HCT116 (cell line): ENCODE measurements at regions not wholly inside any gene's neighbourhood (a gene's known extent, or its start where the extent isn't known, plus 50 kb on each side); places are given as distances from the start of the nearest gene placed in this dataset.

ENCODE experiments used
- CTCF ChIP-seq, 3 experiments: fragments of 200-600 bp in 1 of 3; sonication (generic) in 1 of 3; IDR thresholded peaks in 2 of 3; conservative IDR thresholded peaks in 1 of 3; 2 replicates each; pipeline ENCODE4 v1.5.1; 2012 to 2017; ENCODE audit warnings: low read depth in 2 of 3, low read length in 2 of 3, antibody characterized with exemption in 1 of 3, borderline replicate concordance in 1 of 3, control low read depth in 1 of 3, mild to moderate bottlenecking in 1 of 3, mixed read lengths in 1 of 3, mixed run types in 1 of 3, moderate library complexity in 1 of 3; ENCODE audit not compliant: insufficient read depth in 1 of 3
- EZH2 ChIP-seq: fragments of 200-600 bp; sonication (generic); IDR thresholded peaks from 2 replicates; pipeline ENCODE4 v1.6.1; 2017; ENCODE audit warnings: antibody characterized with exemption, mixed run types
- EZH2phosphoT487 ChIP-seq: fragments of 200-600 bp; IDR thresholded peaks from 2 replicates; pipeline ENCODE4 v1.6.1; 2018; ENCODE audit warnings: antibody characterized with exemption, borderline replicate concordance
- MAX ChIP-seq: IDR thresholded peaks from 2 replicates; pipeline ENCODE4 v1.6.1; 2012
- POLR2A ChIP-seq: IDR thresholded peaks from 2 replicates; pipeline ENCODE4 v1.7.0; 2011; ENCODE audit warnings: borderline replicate concordance; ENCODE audit not compliant: insufficient read depth, insufficient read length; ENCODE audit errors: extremely low read depth

- no peak for TF ChIP-seq EZH2
- TF ChIP-seq POLR2A = no peak
- no peak for TF ChIP-seq EZH2phosphoT487
- no peak for TF ChIP-seq MAX
- no peak for TF ChIP-seq CTCF (IDR thresholded peaks at IDR 0.05 in 2 of 3, conservative IDR thresholded peaks at IDR 0.05 in 1 of 3; ENCODE audit: borderline replicate concordance in 1 of 3, insufficient read depth in 1 of 3, low read depth in 2 of 3, low read length in 2 of 3)
These were observed 460.4 kb downstream of the EPHA4 start for GRCh38 chr2:221111739-221112138.
